HCT116 (cell line): ENCODE measurements at regions not wholly inside any gene's neighbourhood (a gene's known extent, or its start where the extent isn't known, plus 50 kb on each side); places are given as distances from the start of the nearest gene placed in this dataset.

ENCODE experiments used
- ATAC-seq: fragments of 200-7000 bp; cut with Tn5 transposase; 2 replicates; pipeline ENCODE4 v1.9.1; 2020; ENCODE audit warnings: mild to moderate bottlenecking, moderate library complexity
- BruUV-seq: library from RNA; stranded (reverse); fragments of 400-500 nt; replicated peaks from 2 replicates; lab custom pipeline; 2021; lab: Mats Ljungman, UMichigan
- CTCF ChIA-PET: fragments of 300-600 bp; sonication (Branson Sonifier 250); formaldehyde crosslinking; loops from one replicate; lab custom pipeline; 2021; ENCODE audit warnings: antibody characterized with exemption; lab: Charles Lee
- POLR2A ChIA-PET: fragments of 300-600, 350-600 bp; sonication (Branson Sonifier 250); formaldehyde crosslinking; loops from one replicate; lab custom pipeline; 2021; ENCODE audit warnings: antibody characterized with exemption; lab: Charles Lee
- RAD21 ChIA-PET, 2 experiments: fragments of 300-600 bp; sonication (Branson Sonifier 250); formaldehyde crosslinking; loops; one replicate each; lab custom pipeline; 2023; ENCODE audit warnings: low total read pairs in 2 of 2; ENCODE audit not compliant: uncharacterized antibody in 2 of 2, unreplicated experiment in 2 of 2, low non-redundant PET in 1 of 2; lab: Charles Lee
- DNase-seq: peaks from one replicate; pipeline ENCODE4 v3.0.0-alpha.2; 2010; ENCODE audit warnings: low read depth, low spot score
- H2AFZ ChIP-seq: fragments of 200-600 bp; shearing (Covaris generic), sonication (generic); 2 replicates; pipeline ENCODE4 v1.6.1; 2017; ENCODE audit warnings: low read depth, mixed run types, mixed read lengths, antibody characterized with exemption, low read length; ENCODE audit not compliant: poor library complexity, severe bottlenecking
- H3K27ac ChIP-seq: 2 replicates; pipeline ENCODE4 v1.5.1; 2012; ENCODE audit warnings: low read depth, low read length
- H3K27me3 ChIP-seq: fragments of 200-600 bp; sonication (generic); 2 replicates; pipeline ENCODE4 v1.6.1; 2016; ENCODE audit warnings: mixed run types, low read length, mixed read lengths; ENCODE audit not compliant: insufficient read depth
- H3K36me3 ChIP-seq, 2 experiments: fragments of 200-500 bp in 1 of 2; fragments of 200-600 bp in 1 of 2; sonication (Bioruptor generic) in 1 of 2; sonication (generic) in 1 of 2; 2 replicates each; pipeline versions ENCODE4 v1.5.1 to v1.6.1; 2014 to 2016; ENCODE audit warnings: low read length in 2 of 2, inconsistent platforms in 1 of 2, mixed read lengths in 1 of 2, mixed run types in 1 of 2; ENCODE audit not compliant: insufficient read depth in 2 of 2, control insufficient read depth in 1 of 2
- H3K4me1 ChIP-seq, 2 experiments: fragments of 200-600 bp in 1 of 2; sonication (generic) in 1 of 2; 2 replicates each; pipeline versions ENCODE4 v1.5.1 to v1.6.1; 2012 to 2017; ENCODE audit warnings: low read length in 2 of 2, inconsistent platforms in 1 of 2, mild to moderate bottlenecking in 1 of 2, mixed read lengths in 1 of 2, mixed run types in 1 of 2, moderate library complexity in 1 of 2; ENCODE audit not compliant: insufficient read depth in 2 of 2, control insufficient read depth in 1 of 2
- H3K4me2 ChIP-seq: fragments of 200-600 bp; sonication (generic); 2 replicates; pipeline ENCODE4 v1.6.1; 2017; ENCODE audit warnings: mixed run types, low read length, mixed read lengths
- H3K4me3 ChIP-seq, 2 experiments: fragments of 200-600 bp in 1 of 2; sonication (generic) in 1 of 2; replicated peaks in 1 of 2; 2 replicates each; pipeline ENCODE4 v1.5.1; 2011 to 2016; ENCODE audit warnings: low read length in 2 of 2, control low read depth in 1 of 2, low read depth in 1 of 2, mild to moderate bottlenecking in 1 of 2, mixed read lengths in 1 of 2, mixed run types in 1 of 2
- H3K79me2 ChIP-seq: fragments of 200-600 bp; sonication (generic); 2 replicates; pipeline ENCODE4 v1.6.1; 2017; ENCODE audit warnings: mild to moderate bottlenecking, mixed run types, low read length, moderate library complexity, mixed read lengths; ENCODE audit not compliant: insufficient read depth
- H3K9ac ChIP-seq: fragments of 200-600 bp; sonication (generic); 2 replicates; pipeline ENCODE4 v1.6.1; 2016; ENCODE audit warnings: low read length, mixed read lengths
- H3K9me2 ChIP-seq: fragments of 200-600 bp; sonication (generic), shearing (Covaris generic); 2 replicates; pipeline ENCODE4 v1.6.1; 2017; ENCODE audit warnings: mixed run types, mild to moderate bottlenecking, moderate library complexity; ENCODE audit not compliant: insufficient read depth
- H3K9me3 ChIP-seq, 2 experiments: fragments of 200-500 bp in 1 of 2; fragments of 200-600 bp in 1 of 2; sonication (Bioruptor generic) in 1 of 2; sonication (generic) in 1 of 2; 2 replicates each; pipeline ENCODE4 v1.6.1; 2014 to 2017; ENCODE audit warnings: low read length in 2 of 2, mixed read lengths in 2 of 2, inconsistent platforms in 1 of 2, low read depth in 1 of 2, mild to moderate bottlenecking in 1 of 2, mixed run types in 1 of 2, moderate library complexity in 1 of 2; ENCODE audit not compliant: control insufficient read depth in 1 of 2, insufficient read depth in 1 of 2
- H4K20me1 ChIP-seq: fragments of 200-600 bp; sonication (generic), shearing (Covaris generic); 2 replicates; pipeline ENCODE4 v1.6.1; 2017; ENCODE audit warnings: mixed run types, mild to moderate bottlenecking, moderate library complexity; ENCODE audit not compliant: insufficient read depth
- CBX3 ChIP-seq: IDR thresholded peaks from 2 replicates; pipeline ENCODE4 v1.6.1; 2012; ENCODE audit warnings: low read depth
- CEBPB ChIP-seq: IDR thresholded peaks from 2 replicates; pipeline ENCODE4 v1.6.1; 2012; ENCODE audit warnings: low read depth
- EGR1 ChIP-seq: IDR thresholded peaks from 2 replicates; pipeline ENCODE4 v1.6.1; 2012; ENCODE audit warnings: low read depth
- ELF1 ChIP-seq: IDR thresholded peaks from 2 replicates; pipeline ENCODE4 v1.6.1; 2012; ENCODE audit warnings: low read depth, borderline replicate concordance
- EZH2 ChIP-seq: fragments of 200-600 bp; sonication (generic); IDR thresholded peaks from 2 replicates; pipeline ENCODE4 v1.6.1; 2017; ENCODE audit warnings: antibody characterized with exemption, mixed run types
- FOSL1 ChIP-seq: IDR thresholded peaks from 2 replicates; pipeline ENCODE4 v1.6.1; 2012; ENCODE audit warnings: low read depth
- JUND ChIP-seq: IDR thresholded peaks from 2 replicates; pipeline ENCODE4 v1.6.1; 2012
- POLR2A ChIP-seq: IDR thresholded peaks from 2 replicates; pipeline ENCODE4 v1.7.0; 2011; ENCODE audit warnings: borderline replicate concordance; ENCODE audit not compliant: insufficient read depth, insufficient read length; ENCODE audit errors: extremely low read depth
- POLR2AphosphoS5 ChIP-seq: IDR thresholded peaks from 2 replicates; pipeline ENCODE4 v1.6.1; 2011; ENCODE audit warnings: mild to moderate bottlenecking, low read depth, low read length, moderate library complexity
- RAD21 ChIP-seq: IDR thresholded peaks from 2 replicates; pipeline ENCODE4 v1.6.1; 2012; ENCODE audit warnings: low read depth, mild to moderate bottlenecking
- SP1 ChIP-seq: IDR thresholded peaks from 2 replicates; pipeline ENCODE4 v1.6.1; 2012; ENCODE audit warnings: low read depth
- TCF7L2 ChIP-seq: IDR thresholded peaks from 2 replicates; pipeline ENCODE4 v1.7.0; 2011; ENCODE audit warnings: borderline replicate concordance, inconsistent platforms; ENCODE audit not compliant: insufficient read depth, insufficient read length; ENCODE audit errors: extremely low read depth
- YY1 ChIP-seq: IDR thresholded peaks from 2 replicates; pipeline ENCODE4 v1.6.1; 2011; ENCODE audit warnings: low read length, low read depth, moderate library complexity, mild to moderate bottlenecking; ENCODE audit not compliant: insufficient replicate concordance; ENCODE audit errors: extremely low read depth
- ZFX ChIP-seq: fragments of 450-650 bp; IDR thresholded peaks from 2 replicates; pipeline ENCODE4 v1.6.1; 2017
- ZNF274 ChIP-seq: fragments of 200-500 bp; sonication (Bioruptor generic); IDR thresholded peaks from 2 replicates; pipeline ENCODE4 v1.6.1; 2014; ENCODE audit warnings: mild to moderate bottlenecking, low read depth, low read length, inconsistent platforms
- intact Hi-C: fragments of 100-400 bp; cut with micrococcal nuclease; formaldehyde crosslinking; loops from 2 replicates; pipeline ENCODE4 v1.10.0; 2022
- TF ChIP-seq, protein P1 (sequence below): IDR thresholded peaks from 2 replicates; pipeline ENCODE4 v1.6.1; 2012
- TF ChIP-seq, protein P2 (sequence below), 3 experiments: fragments of 200-600 bp in 1 of 3; sonication (generic) in 1 of 3; IDR thresholded peaks in 2 of 3; conservative IDR thresholded peaks in 1 of 3; 2 replicates each; pipeline ENCODE4 v1.5.1; 2012 to 2017; ENCODE audit warnings: low read depth in 2 of 3, low read length in 2 of 3, antibody characterized with exemption in 1 of 3, borderline replicate concordance in 1 of 3, control low read depth in 1 of 3, mild to moderate bottlenecking in 1 of 3, mixed read lengths in 1 of 3, mixed run types in 1 of 3, moderate library complexity in 1 of 3; ENCODE audit not compliant: insufficient read depth in 1 of 3

DNA sequence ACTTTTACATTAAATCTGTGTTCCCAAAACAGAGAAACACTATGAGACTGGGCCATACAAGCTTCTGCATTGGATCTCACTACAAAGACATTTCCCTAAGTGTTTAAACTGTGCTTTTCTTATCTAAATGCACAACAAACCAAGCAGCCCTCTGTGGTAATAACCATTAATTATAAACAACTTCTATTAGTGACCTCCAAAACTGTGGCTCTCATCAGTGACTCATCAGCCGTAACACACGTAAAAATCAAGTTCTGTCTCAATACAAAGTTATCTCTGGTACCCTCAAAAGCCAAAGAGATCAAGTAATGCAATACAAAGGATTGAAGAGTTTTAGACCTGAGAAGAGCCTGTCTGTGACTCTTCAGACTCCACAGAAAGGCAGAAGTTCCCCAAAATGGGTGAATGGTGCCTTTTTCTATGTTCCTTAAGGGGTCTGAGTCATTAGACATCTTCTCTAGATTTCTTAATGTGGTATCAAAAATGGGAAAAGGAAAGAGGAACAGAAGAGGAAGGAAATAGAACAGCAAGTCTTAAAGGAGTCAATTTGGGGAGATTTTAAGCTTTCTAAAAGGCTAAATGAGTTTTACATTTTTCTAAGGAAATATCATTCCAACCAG, 189.8 kb upstream of the PPP1R2C start:
- Histone ChIP-seq H3K9ac (no peak overlapping the region), H3K9me3 (no peaks in the 10 kb centered on the region), H3K4me3 (no peak overlapping the region), H3K27me3 (no peaks in the 10 kb centered on the region), H3K9me2 (no peaks in the 10 kb centered on the region), H4K20me1 (no peaks in the 10 kb centered on the region), H3K4me2 (no peak overlapping the region), H3K36me3 (no peaks in the 10 kb centered on the region), H2AFZ (no peak overlapping the region), H3K79me2 (no peaks in the 10 kb centered on the region), H3K4me1 (no peaks in the 10 kb centered on the region), H3K27ac (no peak overlapping the region)
- POLR2A ChIA-PET: no interaction called here
- CTCF ChIA-PET: no interaction called here
- no TSS peak for BruUV-seq
- TF ChIP-seq YY1 (no peak), SP1 (no peak), JUND (no peak)
- DNase-seq: no peak
- intact Hi-C loops: no loop called here
- RAD21 ChIA-PET: no interaction called here
- no peak for ATAC-seq

DNA sequence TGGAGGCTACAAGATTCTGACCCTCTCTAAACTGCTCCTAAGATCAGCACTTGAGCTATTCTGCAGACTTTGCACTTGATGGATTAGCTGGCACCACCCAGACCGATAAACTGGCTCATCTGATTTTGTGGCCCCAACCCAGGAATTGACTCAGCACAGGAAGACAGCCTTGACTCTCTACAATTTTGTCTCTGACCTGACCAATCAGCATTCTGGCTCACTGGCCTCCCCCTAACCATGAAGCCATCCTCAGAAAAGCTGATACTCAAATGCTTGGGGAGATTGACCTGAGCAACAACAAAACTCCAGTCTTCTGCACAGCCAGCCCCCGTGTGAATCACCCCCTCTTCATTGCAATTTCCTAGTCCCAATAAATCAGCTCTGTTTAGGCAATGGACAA, 195.4 kb upstream of the PPP1R2C start:
- Histone ChIP-seq H3K79me2 (no peaks in the 10 kb centered on the region), H3K27ac (no peak overlapping the region), H3K4me1 (no peaks in the 10 kb centered on the region), H3K9ac (no peak overlapping the region), H3K4me3 (no peak overlapping the region), H3K4me2 (no peak overlapping the region), H3K9me3 (no peaks in the 10 kb centered on the region), H3K27me3 (no peaks in the 10 kb centered on the region), H3K36me3 (no peaks in the 10 kb centered on the region), H2AFZ (no peak overlapping the region), H3K9me2 (no peaks in the 10 kb centered on the region), H4K20me1 (no peaks in the 10 kb centered on the region)
- no TSS peak for BruUV-seq
- RAD21 ChIA-PET: no interaction called here
- no peak for ATAC-seq
- POLR2A ChIA-PET: no interaction called here
- DNase-seq: no peak
- CTCF ChIA-PET: no interaction called here
- intact Hi-C loops: no loop called here
- TF ChIP-seq EGR1: no peak
- TF ChIP-seq EZH2: no peak
- no peak for TF ChIP-seq POLR2AphosphoS5
- TF ChIP-seq ZNF274: no peak
- no peak for TF ChIP-seq FOSL1
- no peak for TF ChIP-seq JUND
- TF ChIP-seq, protein P1, sequence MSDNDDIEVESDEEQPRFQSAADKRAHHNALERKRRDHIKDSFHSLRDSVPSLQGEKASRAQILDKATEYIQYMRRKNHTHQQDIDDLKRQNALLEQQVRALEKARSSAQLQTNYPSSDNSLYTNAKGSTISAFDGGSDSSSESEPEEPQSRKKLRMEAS: no peak
- TF ChIP-seq, protein P2, sequence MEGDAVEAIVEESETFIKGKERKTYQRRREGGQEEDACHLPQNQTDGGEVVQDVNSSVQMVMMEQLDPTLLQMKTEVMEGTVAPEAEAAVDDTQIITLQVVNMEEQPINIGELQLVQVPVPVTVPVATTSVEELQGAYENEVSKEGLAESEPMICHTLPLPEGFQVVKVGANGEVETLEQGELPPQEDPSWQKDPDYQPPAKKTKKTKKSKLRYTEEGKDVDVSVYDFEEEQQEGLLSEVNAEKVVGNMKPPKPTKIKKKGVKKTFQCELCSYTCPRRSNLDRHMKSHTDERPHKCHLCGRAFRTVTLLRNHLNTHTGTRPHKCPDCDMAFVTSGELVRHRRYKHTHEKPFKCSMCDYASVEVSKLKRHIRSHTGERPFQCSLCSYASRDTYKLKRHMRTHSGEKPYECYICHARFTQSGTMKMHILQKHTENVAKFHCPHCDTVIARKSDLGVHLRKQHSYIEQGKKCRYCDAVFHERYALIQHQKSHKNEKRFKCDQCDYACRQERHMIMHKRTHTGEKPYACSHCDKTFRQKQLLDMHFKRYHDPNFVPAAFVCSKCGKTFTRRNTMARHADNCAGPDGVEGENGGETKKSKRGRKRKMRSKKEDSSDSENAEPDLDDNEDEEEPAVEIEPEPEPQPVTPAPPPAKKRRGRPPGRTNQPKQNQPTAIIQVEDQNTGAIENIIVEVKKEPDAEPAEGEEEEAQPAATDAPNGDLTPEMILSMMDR (IDR thresholded peaks at IDR 0.05 in 2 of 3, conservative IDR thresholded peaks at IDR 0.05 in 1 of 3; ENCODE audit: borderline replicate concordance in 1 of 3, insufficient read depth in 1 of 3, low read depth in 2 of 3, low read length in 2 of 3): no peak
- no peak for TF ChIP-seq TCF7L2
- no peak for TF ChIP-seq RAD21
- TF ChIP-seq ZFX: no peak
- TF ChIP-seq CEBPB: no peak
- TF ChIP-seq CBX3: no peak
- no peak for TF ChIP-seq ELF1
- TF ChIP-seq YY1: no peak
- TF ChIP-seq SP1: no peak
- TF ChIP-seq POLR2A: no peak
